Transverse colon (tissue), 4 donors: ENCODE measurements at regions not wholly inside any gene's neighbourhood (a gene's known extent, or its start where the extent isn't known, plus 50 kb on each side); places are given as distances from the start of the nearest gene placed in this dataset.

Source experiments
- DNase-seq: peaks from one replicate; pipeline ENCODE4 v3.0.0-alpha.2; 2019
- H3K27ac ChIP-seq, 4 donors: fragments of 200-600 bp; sonication (generic); 2 replicates each; pipeline ENCODE4 v1.5.1; 2016 to 2018; ENCODE audit warnings: inconsistent platforms in 4 of 4
- H3K27me3 ChIP-seq: fragments of 200-600 bp; sonication (generic); 2 replicates; pipeline ENCODE4 v1.5.1; 2017; ENCODE audit warnings: inconsistent platforms
- H3K36me3 ChIP-seq, 4 donors: fragments of 200-600 bp; sonication (generic); 2 replicates each; pipeline ENCODE4 v1.5.1; 2017 to 2019; ENCODE audit warnings: inconsistent platforms in 4 of 4
- H3K4me1 ChIP-seq, 4 donors: fragments of 200-600 bp; sonication (generic); 2 replicates each; pipeline ENCODE4 v1.5.1; 2017 to 2020; ENCODE audit warnings: inconsistent platforms in 4 of 4
- H3K4me3 ChIP-seq, 4 donors: fragments of 200-600 bp; sonication (generic); 1 replicate in 1 of 4; 2 replicates in 3 of 4; pipeline versions ENCODE4 v1.5.1 to v1.6.1; 2017 to 2019; ENCODE audit warnings: inconsistent platforms in 4 of 4
- H3K9me3 ChIP-seq, 2 donors: fragments of 200-600 bp; sonication (generic); 2 replicates each; pipeline ENCODE4 v1.5.1; 2017 to 2019; ENCODE audit warnings: inconsistent platforms in 2 of 2
- CTCF ChIP-seq, 5 experiments: fragments of 200-600 bp in 3 of 5; fragments of 450-650 bp in 2 of 5; sonication (generic) in 3 of 5; IDR thresholded peaks; 1 replicate in 2 of 5; 2 replicates in 3 of 5; pipeline ENCODE4 v1.5.1; 2016 to 2017; ENCODE audit warnings: antibody characterized with exemption in 5 of 5, inconsistent platforms in 3 of 5, mild to moderate bottlenecking in 2 of 5, moderate library complexity in 1 of 5
- EP300 ChIP-seq: sonication (generic); formaldehyde crosslinking; IDR thresholded peaks from one replicate; pipeline ENCODE4 v1.6.1; 2017; ENCODE audit warnings: antibody characterized with exemption, low read depth
- POLR2A ChIP-seq: fragments of 450-650 bp; IDR thresholded peaks from one replicate; pipeline ENCODE4 v1.6.1; 2016; ENCODE audit warnings: antibody characterized with exemption, mild to moderate bottlenecking, moderate library complexity
- POLR2AphosphoS5 ChIP-seq, 3 donors: sonication (generic); formaldehyde crosslinking; IDR thresholded peaks; one replicate each; pipeline ENCODE4 v1.6.1; 2016; ENCODE audit warnings: antibody characterized with exemption in 3 of 3
- WGBS, 2 donors: methylation state at CpG; one replicate each; pipeline ENCODE4 v1.1.5; 2018; ENCODE audit warnings: low coverage in 1 of 2; 5-methylcytosine and 5-hydroxymethylcytosine counted together
- in situ Hi-C, 4 donors: fragments of 200-750 bp; cut with MboI; loops; one replicate each; pipeline versions ENCODE4 v1.15.0 to v1.15.1; 2017; ENCODE audit warnings: low sequenced_read_pairs in 3 of 4, low pct_ligation_motif_present in 1 of 4, low pct_unique_long_range_greater_than_20kb in 1 of 4
- intact Hi-C: fragments of 100-400 bp; cut with DNase I; formaldehyde crosslinking; loops from one replicate; pipeline ENCODE4 v1.15.1; 2023; ENCODE audit warnings: low total_unique reads

GRCh38 chr10:123377883-123378282, 223.7 kb downstream of the BUB3 start:
- 20 to 31% methylated on average over 2 to 8 of the region's 8 CpGs for WGBS, 2 donors
- peaks cover 0 to 4% (median 0%) of the 10 kb centered on the region in 4 donors for H3K4me1 ChIP-seq
- in situ Hi-C loops: no loop called here
- H3K4me3 ChIP-seq: no peak overlapping the region
- no peaks in the 10 kb centered on the region for H3K36me3 ChIP-seq
- H3K9me3 ChIP-seq: no peaks in the 10 kb centered on the region
- H3K27ac ChIP-seq: no peak overlapping the region
- DNase-seq: no peak
- intact Hi-C loops: no loop called here
- TF ChIP-seq CTCF (IDR thresholded peaks at IDR 0.05) (no peak), POLR2AphosphoS5 (IDR thresholded peaks at IDR 0.05) (no peak)
- H3K27me3 ChIP-seq: no peaks in the 10 kb centered on the region

DNA sequence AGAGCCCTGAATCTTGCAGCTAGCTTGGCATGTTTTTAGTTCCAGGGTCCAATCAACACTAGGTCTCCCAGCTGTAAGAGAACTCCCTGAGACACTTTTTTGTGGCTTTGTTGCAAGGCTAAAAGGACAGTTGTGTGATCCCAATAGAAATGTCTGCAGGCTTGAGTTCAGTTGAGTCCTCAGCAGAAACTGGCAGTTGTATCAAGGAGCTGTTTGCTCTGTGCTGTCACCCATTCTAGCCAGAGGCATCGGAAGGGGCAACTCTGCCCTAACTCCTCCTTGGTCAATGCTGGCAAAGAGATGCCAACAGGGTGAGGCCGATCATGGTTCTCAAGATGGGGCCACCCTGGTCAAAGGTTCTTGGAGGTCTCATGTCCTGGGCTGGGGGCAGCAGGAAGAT, 224.1 kb downstream of the BUB3 start:
- Histone ChIP-seq H3K27ac (no peak overlapping the region), H3K36me3 (no peaks in the 10 kb centered on the region), H3K27me3 (no peaks in the 10 kb centered on the region), H3K4me1 (peaks cover 0 to 4% (median 0%) of the 10 kb centered on the region in 4 donors), H3K4me3 (no peak overlapping the region), H3K9me3 (no peaks in the 10 kb centered on the region)
- WGBS, 2 donors: 75% methylated on average over 1 of the region's 2 CpGs; no CpG with 5 or more reads in 1 of the 2 donors
- in situ Hi-C loops: no loop called here
- no peak for DNase-seq
- no peak for TF ChIP-seq POLR2AphosphoS5 (IDR thresholded peaks at IDR 0.05)
- no peak for TF ChIP-seq POLR2A
- TF ChIP-seq EP300: no peak
- TF ChIP-seq CTCF (IDR thresholded peaks at IDR 0.05): no peak
- intact Hi-C loops: no loop called here

- no peak for DNase-seq
- intact Hi-C loops: no loop called here
- Histone ChIP-seq H3K27ac (no peak overlapping the region), H3K36me3 (no peaks in the 10 kb centered on the region), H3K4me3 (no peak overlapping the region), H3K4me1 (peaks cover 0 to 4% (median 0%) of the 10 kb centered on the region in 4 donors), H3K27me3 (no peaks in the 10 kb centered on the region), H3K9me3 (no peaks in the 10 kb centered on the region)
- WGBS, 2 donors: 60 to 79% methylated on average over 1 to 5 of the region's 5 CpGs
- no peak for TF ChIP-seq POLR2A
- TF ChIP-seq EP300: no peak
- no peak for TF ChIP-seq POLR2AphosphoS5 (IDR thresholded peaks at IDR 0.05)
- TF ChIP-seq CTCF (IDR thresholded peaks at IDR 0.05): no peak
- in situ Hi-C loops: no loop called here
Measured at GRCh38 chr10:123379156-123379555, 225.0 kb downstream of the BUB3 start.

DNA sequence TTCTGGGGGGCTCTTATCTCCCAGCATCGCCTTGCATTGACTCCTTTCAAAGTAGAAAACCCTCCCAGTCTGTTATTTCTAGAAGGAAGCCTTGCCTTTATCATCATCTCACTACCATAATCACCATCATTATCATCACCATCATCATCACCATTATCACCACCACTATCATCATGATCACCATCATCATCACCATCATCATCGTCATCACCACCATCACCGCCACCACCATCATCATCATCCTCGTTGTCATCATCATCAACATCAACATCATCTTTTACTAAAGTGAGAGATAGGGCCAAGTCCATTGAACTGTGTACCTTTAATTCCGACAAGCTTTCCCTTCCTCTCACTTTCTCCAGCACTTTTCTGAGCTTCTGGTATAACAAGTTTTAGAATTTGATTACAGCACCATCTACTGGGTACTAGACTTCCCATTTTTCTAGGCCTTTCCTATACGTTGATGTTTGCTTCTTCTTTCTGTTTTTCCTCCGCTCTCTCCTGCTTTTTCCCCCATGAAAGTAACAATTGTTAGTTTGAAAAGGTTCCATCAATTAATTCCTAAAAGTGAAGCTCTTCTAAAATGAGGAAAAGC, 226.4 kb downstream of the BUB3 start:
- in situ Hi-C loops (no loop called here), intact Hi-C loops (no loop called here)
- Histone ChIP-seq H3K4me1 (peaks cover 0 to 4% (median 0%) of the 10 kb centered on the region in 4 donors), H3K27ac (no peak overlapping the region), H3K36me3 (no peaks in the 10 kb centered on the region), H3K9me3 (peaks cover 0 to 2% of the 10 kb centered on the region in 2 donors), H3K4me3 (no peak overlapping the region), H3K27me3 (no peaks in the 10 kb centered on the region)
- TF ChIP-seq POLR2A (no peak), CTCF (IDR thresholded peaks at IDR 0.05) (peak in 2 of 5 experiments; percentile 4 to 11), EP300 (no peak), POLR2AphosphoS5 (IDR thresholded peaks at IDR 0.05) (no peak)
- WGBS, 2 donors: 66 to 68% methylated on average over 7 of the region's 7 CpGs
- DNase-seq: no peak
